NCI-H2196 treated with DMSO at 0.1 percent for 48 hours (cell line): ENCODE measurements at regions not wholly inside any gene's neighbourhood (a gene's known extent, or its start where the extent isn't known, plus 50 kb on each side); places are given as distances from the start of the nearest gene placed in this dataset.
"Not testable (repeated sequence)": the region's sequence is repeated elsewhere in the genome, so short reads cannot be mapped to it uniquely, and the experiment has no call there.

Experiments used
- DNase-seq: peaks from one replicate; lab custom pipeline; 2025; ENCODE audit not compliant: unreplicated experiment; lab: John Stamatoyannopoulos, UW

DNA sequence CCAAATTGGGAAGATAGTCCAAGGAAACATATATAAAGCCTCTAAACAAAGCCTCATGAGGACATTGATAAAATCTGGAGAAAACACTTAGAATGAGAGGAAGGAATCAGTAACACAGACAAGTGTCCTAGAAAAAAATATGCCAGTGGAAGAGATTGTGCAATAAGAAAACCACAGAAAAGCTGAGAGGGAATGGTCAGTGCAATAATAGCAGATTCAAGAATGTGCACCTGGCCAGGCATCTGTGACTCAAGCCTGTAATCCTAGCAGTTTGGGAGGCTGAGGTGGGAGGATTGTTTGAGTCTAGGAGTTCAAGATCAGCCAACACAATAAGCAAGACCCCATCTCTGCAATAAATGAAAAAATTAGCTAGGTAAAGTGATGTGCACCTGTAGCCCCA lies 691.2 kb upstream of the CDH6 start:
- no peak for DNase-seq

DNA sequence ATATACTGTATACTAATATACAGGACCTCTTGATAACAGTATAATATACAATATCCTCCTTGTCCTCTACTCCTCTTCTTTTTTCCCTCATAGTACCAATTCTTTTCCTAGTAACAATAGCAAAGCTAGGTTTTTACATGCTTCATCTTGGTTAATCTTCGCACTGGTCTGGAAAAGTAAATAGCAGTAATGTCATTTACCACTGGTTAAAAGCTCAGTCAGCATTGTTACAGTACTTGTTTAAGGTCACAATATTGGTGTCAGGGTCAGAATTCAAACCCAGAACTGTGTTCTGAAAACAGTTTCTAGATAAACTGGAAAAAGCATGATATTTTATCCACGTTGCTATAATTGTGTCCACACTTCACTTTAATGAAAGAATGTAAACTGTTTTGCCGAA lies 692.4 kb upstream of the CDH6 start:
- DNase-seq, result no peak

DNA sequence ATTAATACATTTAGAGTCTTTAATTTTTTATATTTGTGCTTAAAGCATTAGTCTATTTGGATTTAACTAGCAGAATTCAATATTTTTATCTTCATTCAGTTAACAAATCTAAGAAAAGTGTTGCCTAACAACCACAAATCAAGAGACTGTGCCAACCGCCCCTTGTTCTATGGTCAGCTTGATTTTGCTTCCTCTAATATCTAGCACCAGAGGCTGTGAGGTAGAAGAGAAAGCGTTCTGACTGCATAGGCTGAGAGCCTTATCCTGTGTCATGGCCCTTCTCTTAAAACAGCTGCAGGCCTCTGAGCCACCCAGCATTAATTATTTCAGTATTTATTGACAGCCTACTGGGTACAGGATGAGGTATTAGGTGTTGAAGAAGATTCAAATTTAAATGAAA lies 693.0 kb upstream of the CDH6 start:
- no peak for DNase-seq

DNA sequence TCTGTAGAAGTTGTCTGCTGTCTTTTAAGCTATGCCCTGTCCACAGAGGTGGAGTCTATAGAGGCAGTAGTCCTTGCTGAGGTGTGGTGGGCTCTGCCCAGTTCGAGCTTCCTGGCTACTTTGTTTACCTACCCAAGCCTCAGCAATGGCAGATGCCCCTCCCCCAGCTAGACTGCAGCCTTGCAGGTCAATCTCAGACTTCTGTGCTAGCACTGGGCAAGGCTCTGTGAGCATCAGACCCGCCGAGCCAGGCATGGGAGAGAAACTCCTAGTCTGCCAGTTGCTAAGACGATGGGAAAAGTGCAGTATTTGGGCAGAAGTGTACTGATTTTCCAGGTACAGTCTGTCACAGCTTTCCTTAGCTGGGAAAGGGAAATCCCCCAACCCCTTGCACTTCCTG lies 694.1 kb upstream of the CDH6 start:
- DNase-seq, result no peak

DNA sequence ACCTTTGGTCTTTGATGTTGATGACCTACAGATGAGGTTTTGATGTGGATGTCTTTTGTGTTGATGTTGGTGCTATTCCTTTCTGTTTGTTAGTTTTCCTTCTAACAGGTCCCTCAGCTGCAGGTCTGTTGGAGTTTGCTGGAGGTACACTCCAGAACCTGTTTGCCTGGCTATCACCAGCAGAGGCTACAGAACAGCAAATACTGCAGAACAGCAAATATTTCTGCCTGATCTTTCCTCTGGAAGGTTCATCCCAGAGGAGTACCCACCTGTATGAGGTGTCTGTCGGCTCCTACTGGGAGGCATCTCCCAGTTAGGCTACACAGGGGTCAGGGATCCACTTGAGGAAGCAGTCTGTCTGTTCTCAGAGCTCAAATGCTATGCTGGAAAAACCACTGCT lies 694.5 kb upstream of the CDH6 start:
- no peak for DNase-seq

DNA sequence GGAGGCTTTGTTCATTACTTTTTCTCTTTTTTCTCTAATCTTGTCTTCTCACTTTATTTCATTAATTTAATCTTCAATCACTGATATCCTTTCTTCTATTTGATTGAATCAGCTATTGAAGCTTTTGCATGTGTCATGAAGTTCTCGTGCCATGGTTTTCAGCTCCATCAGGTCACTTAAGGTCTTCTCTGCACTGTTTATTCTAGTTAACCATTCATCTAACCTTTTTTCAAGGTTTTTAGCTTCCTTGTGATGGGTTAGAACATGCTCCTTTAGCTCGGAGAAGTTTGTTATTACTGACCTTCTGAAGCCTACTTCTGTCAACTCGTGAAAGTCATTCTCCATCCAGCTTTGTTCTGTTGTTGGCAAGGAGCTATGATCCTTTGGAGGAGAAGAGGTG lies 695.0 kb upstream of the CDH6 start:
- DNase-seq, result not testable (repeated sequence)

DNA sequence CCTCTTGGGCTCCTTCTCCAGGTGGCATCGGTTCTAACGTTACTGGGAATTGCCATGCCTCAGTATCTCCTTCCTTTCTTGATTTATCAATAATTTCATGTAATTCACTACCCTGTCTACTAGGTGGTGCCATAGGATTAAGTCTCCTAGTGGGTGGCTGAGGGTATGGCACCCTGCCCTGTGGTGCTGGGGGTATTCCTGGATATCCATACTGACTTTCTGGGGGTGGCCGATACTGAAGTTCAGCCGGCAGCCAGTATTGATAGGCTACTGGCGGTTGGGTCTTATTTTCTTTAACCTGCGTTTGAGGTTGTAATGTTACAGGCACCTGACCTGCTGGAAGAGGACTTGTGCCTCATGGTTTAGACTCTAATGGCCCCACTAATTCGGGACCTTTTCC lies 699.4 kb upstream of the CDH6 start:
- DNase-seq, result not testable (repeated sequence)

DNA sequence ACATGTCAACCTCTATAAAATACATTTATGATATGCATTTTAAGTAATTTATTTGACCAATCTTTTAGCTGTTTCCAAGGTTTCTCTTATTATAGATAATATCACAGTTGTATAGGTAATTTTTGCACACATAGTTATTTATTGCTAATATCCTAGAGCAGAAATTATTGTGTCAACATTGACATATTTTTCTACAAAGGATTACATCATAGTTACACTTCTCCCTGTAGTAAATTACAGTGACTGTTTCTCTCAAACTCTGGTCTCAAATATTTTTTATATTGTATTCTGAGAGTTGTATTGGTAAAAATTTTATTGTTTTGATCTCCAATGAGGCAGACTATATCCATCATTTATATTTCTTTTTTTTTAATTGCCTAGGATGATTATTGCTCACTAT lies 714.4 kb upstream of the CDH6 start:
- DNase-seq, result no peak

DNA sequence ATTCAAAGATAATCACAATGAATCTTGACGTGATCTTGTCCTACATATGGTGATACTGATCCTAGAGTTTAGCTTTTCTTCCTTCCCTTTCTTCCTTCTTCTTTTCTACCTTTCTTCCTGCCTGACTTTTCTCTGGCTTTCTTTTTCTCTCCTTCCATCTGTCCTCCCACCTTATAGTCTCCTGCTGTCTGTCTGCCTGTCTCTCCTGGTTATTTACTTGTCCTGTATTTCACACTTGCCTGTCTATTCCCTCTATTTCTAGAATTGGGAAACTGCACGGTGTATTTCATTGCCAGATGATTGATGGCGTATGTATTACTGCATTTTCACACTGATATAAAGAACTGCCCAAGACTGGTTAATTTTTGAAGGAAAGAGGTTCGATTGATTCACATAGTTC lies 718.1 kb upstream of the CDH6 start:
- DNase-seq, result no peak

DNA sequence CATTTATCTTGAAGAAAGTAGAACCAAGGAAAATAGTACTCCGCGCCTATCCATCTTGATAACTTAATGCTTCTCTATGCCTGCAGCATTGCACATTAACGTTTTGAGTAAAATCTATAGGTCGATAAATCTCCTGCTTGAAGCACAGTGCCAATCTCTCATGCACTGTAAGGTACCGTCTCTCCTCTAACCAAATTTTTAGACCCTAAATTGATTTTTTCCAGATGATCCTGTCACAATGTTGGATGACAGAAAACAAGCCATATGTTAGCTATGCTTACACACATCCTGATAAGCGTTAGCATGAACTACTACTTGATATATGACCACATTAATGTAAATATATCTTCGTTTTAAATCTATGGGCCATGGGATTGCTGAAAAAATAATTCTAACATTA lies 723.8 kb upstream of the CDH6 start:
- DNase-seq, result no peak

DNA sequence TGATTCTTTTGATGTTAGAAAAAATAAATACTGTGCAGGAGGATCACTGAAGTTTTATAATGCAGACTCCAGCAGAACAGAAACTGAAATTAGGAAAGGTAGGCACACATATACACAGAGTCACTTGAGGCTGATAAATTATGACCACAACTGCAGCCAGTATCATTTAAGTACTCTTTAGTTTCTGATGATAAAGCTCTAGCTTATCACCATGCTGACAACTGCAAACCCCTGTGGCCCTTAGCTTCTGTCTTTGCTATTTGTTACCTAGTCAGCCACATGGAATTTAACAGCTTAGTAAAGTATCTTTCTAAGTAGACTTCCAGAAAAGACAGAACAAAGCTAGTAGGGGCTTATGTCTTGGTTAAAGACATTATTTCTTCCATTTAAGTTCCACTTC lies 734.8 kb upstream of the CDH6 start:
- DNase-seq, result no peak

DNA sequence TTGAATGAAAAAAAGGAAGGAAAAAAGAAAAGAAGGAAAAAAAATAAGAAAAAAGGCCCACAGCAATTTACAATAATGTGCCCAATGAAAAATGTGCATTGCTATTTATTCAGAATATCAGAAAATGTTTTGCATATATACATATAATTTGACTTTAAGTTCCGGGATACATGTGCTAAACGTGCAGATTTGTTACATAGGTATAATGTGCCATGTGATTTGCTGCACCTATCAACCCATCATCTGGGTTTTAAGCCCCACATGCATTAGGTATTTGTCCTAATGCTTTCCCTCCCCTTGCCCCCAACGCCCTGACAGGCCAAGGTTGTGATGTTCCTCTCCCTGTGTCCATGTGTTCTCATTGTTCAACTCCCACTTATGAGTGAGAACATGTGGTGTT lies 738.0 kb upstream of the CDH6 start:
- not testable (repeated sequence) for DNase-seq

DNA sequence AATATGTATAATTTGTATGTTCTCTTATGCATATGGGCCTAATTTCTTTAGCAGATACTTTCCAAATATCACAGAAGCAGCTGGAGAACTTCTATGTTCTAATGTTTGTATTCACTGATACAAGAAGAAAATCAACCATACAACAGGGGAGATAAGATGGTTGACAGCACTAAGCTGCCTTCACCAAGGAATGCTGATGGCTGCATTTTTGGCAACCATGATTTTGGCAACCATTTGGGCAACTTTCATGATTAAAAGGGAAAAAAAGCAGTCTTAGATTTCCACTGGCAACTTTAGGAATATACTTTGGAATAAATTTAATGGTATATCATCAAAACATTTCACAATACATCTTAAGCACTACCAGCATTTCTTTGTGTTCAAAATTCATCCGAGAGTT lies 740.3 kb upstream of the CDH6 start:
- no peak for DNase-seq

DNA sequence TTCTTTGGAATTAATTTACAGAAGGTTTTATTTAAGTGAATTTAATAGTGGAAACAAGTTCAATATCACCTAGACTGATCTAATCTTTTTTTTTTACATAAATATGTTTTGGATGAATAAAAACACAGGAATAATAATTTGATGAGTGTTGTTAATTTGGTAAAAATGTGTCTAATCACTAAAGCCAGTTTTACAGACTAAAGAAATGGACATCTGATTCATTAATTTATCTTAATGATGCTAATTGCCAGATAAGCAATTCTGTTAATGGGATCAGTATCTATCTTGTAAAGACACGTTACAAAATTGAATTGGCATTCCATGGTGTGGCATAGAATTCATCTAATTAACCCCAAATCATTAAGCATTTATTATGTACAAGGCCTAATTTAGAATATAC lies 743.3 kb upstream of the CDH6 start:
- no peak for DNase-seq

DNA sequence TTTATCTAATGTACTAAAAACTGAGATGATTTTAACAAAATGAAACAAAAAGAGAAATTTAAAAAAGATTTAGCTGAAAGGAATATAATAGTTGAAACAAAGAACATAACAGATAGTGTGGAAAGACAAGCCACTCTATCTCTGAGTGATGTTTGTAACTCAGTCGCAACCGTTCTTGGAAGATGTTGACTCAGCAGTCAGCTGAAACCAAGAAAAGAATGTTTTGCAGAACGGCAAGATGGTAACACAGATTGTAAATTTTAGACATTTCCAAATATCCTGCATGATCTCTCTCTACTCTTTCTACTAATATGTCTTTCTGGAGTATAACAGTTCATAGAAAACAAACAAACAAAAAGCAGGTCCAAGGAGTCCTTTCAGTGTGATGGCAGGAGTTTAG lies 746.1 kb upstream of the CDH6 start:
- no peak for DNase-seq

DNA sequence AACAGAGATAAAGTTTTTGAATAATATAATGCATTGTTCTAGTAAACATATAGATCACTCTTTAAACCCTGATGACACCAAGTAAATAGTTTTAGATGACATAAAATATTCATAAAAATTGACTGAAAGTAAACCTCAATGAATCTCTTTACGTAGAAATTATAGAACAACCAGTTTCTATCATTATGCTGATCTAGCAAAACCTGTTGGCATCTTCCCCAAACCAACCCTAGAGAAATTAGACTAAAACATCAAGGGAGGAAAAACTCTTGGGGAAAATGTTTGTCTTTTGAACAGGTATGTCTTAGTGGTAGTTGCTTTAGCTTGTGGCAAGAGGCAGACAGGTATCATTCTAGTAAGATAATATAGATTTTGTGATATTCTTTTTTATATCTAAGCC lies 747.0 kb upstream of the CDH6 start:
- no peak for DNase-seq

DNA sequence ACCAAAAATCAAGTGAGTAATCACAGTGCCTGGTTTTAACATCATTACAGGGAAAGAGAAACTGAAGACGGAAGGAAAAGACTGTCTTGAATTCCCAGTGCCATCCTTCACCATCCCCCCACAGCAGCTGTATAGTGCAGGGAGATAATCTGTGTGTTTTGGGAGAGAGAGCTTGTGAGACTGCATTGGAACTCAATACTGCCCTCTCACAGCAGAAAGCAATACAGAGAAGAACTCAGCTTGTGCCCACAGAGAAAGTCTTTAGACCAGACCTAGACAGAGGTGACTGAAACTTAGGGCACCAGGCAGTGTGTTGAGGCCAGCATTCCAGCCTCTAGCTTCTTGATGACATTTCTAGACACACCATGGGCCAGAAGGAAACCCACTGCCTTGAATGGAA lies 754.7 kb upstream of the CDH6 start:
- no peak for DNase-seq

DNA sequence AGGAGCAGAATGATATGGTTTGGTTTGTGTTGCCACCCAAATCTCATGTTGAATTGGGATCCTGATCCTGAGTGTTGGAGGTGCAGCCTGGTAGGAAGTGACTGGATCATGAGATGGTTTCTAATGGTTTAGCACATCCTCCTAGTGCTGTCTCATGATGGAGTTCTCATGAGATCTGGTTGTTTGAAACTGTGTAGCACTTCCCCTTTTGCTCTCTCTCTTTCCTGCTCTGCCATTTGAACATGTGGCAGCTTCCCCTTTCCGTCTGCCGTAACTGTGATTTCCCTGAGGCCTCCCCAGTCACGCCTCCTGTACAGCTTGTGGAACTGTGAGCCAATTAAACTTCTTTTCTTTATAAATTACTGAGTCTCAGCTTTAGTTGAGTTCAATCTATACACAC lies 756.8 kb upstream of the CDH6 start:
- DNase-seq, result no peak

DNA sequence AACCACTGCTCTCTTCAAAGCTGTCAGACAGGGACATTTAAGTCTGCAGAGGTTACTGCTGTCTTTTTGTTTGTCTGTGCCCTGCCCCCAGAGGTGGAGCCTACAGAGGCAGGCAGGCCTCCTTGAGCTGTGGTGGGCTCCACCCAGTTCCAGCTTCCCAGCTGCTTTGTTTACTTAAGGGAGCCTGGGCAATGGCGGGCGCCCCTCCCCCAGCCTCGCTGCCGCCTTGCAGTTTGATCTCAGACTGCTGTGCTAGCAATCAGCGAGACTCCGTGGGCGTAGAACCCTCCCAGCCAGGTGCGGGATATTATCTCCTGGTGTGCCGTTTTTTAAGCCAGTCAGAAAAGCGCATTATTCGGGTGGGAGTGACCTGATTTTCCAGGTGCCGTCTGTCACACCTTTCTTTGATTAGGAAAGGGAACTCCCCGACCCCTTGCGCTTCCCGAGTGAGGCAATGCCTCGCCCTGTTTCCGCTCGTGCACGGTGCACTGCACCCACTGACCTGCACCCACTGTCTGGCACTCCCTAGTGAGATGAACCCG lies 764.5 kb upstream of the CDH6 start:
- not testable (repeated sequence) for DNase-seq

DNA sequence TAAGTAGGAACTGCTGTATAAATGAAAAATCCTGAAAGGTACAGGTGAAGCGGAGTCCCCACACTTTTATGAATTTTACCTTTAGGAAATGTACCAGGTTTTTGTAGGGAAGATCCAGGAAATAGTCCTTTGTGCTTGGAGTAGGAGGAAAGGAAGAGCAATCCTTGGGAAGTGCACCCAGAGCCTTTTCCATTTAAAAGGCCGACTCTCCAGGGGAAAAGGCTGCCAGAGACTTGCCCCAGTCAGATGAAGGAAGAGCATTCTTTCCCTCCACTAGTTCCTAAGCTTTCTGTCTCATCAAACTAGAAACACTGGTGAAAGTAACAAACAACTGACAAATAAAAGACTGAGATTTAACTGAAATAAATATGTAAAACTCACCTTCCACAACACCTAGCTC lies 779.4 kb upstream of the CDH6 start:
- DNase-seq, result no peak

DNA sequence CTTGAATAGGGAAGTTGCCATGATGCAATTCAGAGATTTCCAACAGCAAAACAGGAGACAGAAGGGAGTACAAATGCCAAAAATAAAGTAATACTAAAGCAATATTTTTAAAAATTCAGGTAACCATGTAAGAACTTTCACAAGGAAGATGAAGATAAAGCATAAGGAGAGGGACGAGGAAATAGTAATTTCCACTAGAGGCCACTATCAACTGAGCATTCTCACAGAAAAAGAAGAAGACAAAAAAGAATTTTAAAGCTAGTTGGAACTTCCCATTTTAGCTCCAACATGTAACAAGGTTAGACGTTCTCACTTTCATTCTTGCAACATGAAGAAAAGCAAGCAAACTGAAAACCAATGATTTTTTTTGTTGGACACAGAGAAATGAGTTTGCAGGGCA lies 779.9 kb upstream of the CDH6 start:
- DNase-seq, result no peak

DNA sequence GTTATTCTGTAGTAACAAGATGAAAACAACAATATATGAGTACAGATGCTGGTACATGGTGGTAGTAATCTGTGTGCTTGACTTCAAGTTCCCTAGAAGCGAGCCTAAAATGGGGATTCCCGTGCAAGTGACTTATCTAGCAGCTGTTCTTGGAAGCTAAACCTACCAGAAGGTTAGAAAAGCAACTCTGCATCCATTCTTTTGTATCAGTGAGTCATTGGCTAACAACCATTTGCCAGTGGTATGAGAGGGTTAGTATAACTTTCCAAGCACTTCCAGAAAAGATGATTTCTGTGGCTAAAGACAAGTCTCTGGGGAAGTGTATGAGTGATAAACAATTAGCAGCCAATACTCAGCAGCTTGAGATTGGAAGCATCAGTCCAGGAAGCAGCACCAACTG lies 787.7 kb upstream of the CDH6 start:
- no peak for DNase-seq

DNA sequence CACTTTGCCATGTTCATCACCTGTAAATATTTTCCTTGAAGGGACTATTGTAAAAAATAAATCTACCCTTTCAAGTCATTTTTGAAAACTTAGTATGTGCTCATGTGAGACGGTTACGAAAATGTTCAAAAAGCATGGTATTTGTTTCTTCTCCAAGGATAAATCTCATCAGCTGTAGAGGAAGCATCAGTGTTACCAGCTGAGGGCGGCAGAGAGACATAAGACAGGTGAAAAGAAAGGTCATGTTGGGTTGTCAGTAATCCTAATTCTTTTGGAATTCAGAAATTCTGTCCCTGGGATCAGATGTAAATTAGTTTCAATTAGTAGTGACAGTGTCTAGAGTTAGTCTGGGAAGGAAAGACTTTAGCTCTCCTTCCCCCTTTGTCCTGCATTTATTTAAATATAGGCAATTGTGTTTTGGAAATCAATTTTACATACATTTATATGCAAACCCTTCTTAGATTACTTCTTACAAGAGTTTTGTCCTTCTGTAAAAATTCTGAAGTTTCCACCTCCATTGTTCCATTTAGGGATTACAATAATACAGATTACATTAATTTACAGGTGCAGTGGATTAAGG lies 791.9 kb upstream of the CDH6 start:
- DNase-seq, result no peak

DNA sequence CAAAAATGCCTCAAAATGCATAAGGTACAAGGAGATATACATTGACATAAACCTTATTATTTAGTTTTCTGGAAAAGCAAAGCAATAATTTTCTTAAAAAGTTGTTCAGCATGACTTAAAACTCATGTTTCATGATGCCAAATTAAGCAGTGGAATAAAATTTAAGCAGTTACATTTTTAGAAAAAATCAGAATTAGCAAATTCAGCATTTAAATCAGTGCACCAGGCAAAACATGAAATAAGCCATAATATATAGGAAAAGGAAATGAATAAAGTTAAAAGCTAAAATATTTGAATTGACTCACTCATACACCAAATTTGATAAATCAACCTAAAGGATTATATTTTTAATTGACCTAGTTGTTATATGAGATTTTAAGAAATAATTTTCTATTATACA lies 795.1 kb upstream of the CDH6 start:
- DNase-seq, result no peak
